HCT116 (cell line): ENCODE measurements at regions not wholly inside any gene's neighbourhood (a gene's known extent, or its start where the extent isn't known, plus 50 kb on each side); places are given as distances from the start of the nearest gene placed in this dataset.

Experiments used
- ATAC-seq: fragments of 200-7000 bp; cut with Tn5 transposase; 2 replicates; pipeline ENCODE4 v1.9.1; 2020; ENCODE audit warnings: mild to moderate bottlenecking, moderate library complexity
- BruUV-seq: library from RNA; stranded (reverse); fragments of 400-500 nt; replicated peaks from 2 replicates; lab custom pipeline; 2021; lab: Mats Ljungman, UMichigan
- CTCF ChIA-PET: fragments of 300-600 bp; sonication (Branson Sonifier 250); formaldehyde crosslinking; loops from one replicate; lab custom pipeline; 2021; ENCODE audit warnings: antibody characterized with exemption; lab: Charles Lee
- POLR2A ChIA-PET: fragments of 300-600, 350-600 bp; sonication (Branson Sonifier 250); formaldehyde crosslinking; loops from one replicate; lab custom pipeline; 2021; ENCODE audit warnings: antibody characterized with exemption; lab: Charles Lee
- RAD21 ChIA-PET, 2 experiments: fragments of 300-600 bp; sonication (Branson Sonifier 250); formaldehyde crosslinking; loops; one replicate each; lab custom pipeline; 2023; ENCODE audit warnings: low total read pairs in 2 of 2; ENCODE audit not compliant: uncharacterized antibody in 2 of 2, unreplicated experiment in 2 of 2, low non-redundant PET in 1 of 2; lab: Charles Lee
- DNase-seq: peaks from one replicate; pipeline ENCODE4 v3.0.0-alpha.2; 2010; ENCODE audit warnings: low read depth, low spot score
- H2AFZ ChIP-seq: fragments of 200-600 bp; shearing (Covaris generic), sonication (generic); 2 replicates; pipeline ENCODE4 v1.6.1; 2017; ENCODE audit warnings: low read depth, mixed run types, mixed read lengths, antibody characterized with exemption, low read length; ENCODE audit not compliant: poor library complexity, severe bottlenecking
- H3K27ac ChIP-seq: 2 replicates; pipeline ENCODE4 v1.5.1; 2012; ENCODE audit warnings: low read depth, low read length
- H3K27me3 ChIP-seq: fragments of 200-600 bp; sonication (generic); 2 replicates; pipeline ENCODE4 v1.6.1; 2016; ENCODE audit warnings: mixed run types, low read length, mixed read lengths; ENCODE audit not compliant: insufficient read depth
- H3K36me3 ChIP-seq, 2 experiments: fragments of 200-500 bp in 1 of 2; fragments of 200-600 bp in 1 of 2; sonication (Bioruptor generic) in 1 of 2; sonication (generic) in 1 of 2; 2 replicates each; pipeline versions ENCODE4 v1.5.1 to v1.6.1; 2014 to 2016; ENCODE audit warnings: low read length in 2 of 2, inconsistent platforms in 1 of 2, mixed read lengths in 1 of 2, mixed run types in 1 of 2; ENCODE audit not compliant: insufficient read depth in 2 of 2, control insufficient read depth in 1 of 2
- H3K4me1 ChIP-seq, 2 experiments: fragments of 200-600 bp in 1 of 2; sonication (generic) in 1 of 2; 2 replicates each; pipeline versions ENCODE4 v1.5.1 to v1.6.1; 2012 to 2017; ENCODE audit warnings: low read length in 2 of 2, inconsistent platforms in 1 of 2, mild to moderate bottlenecking in 1 of 2, mixed read lengths in 1 of 2, mixed run types in 1 of 2, moderate library complexity in 1 of 2; ENCODE audit not compliant: insufficient read depth in 2 of 2, control insufficient read depth in 1 of 2
- H3K4me2 ChIP-seq: fragments of 200-600 bp; sonication (generic); 2 replicates; pipeline ENCODE4 v1.6.1; 2017; ENCODE audit warnings: mixed run types, low read length, mixed read lengths
- H3K4me3 ChIP-seq, 2 experiments: fragments of 200-600 bp in 1 of 2; sonication (generic) in 1 of 2; replicated peaks in 1 of 2; 2 replicates each; pipeline ENCODE4 v1.5.1; 2011 to 2016; ENCODE audit warnings: low read length in 2 of 2, control low read depth in 1 of 2, low read depth in 1 of 2, mild to moderate bottlenecking in 1 of 2, mixed read lengths in 1 of 2, mixed run types in 1 of 2
- H3K79me2 ChIP-seq: fragments of 200-600 bp; sonication (generic); 2 replicates; pipeline ENCODE4 v1.6.1; 2017; ENCODE audit warnings: mild to moderate bottlenecking, mixed run types, low read length, moderate library complexity, mixed read lengths; ENCODE audit not compliant: insufficient read depth
- H3K9ac ChIP-seq: fragments of 200-600 bp; sonication (generic); 2 replicates; pipeline ENCODE4 v1.6.1; 2016; ENCODE audit warnings: low read length, mixed read lengths
- H3K9me2 ChIP-seq: fragments of 200-600 bp; sonication (generic), shearing (Covaris generic); 2 replicates; pipeline ENCODE4 v1.6.1; 2017; ENCODE audit warnings: mixed run types, mild to moderate bottlenecking, moderate library complexity; ENCODE audit not compliant: insufficient read depth
- H3K9me3 ChIP-seq, 2 experiments: fragments of 200-500 bp in 1 of 2; fragments of 200-600 bp in 1 of 2; sonication (Bioruptor generic) in 1 of 2; sonication (generic) in 1 of 2; 2 replicates each; pipeline ENCODE4 v1.6.1; 2014 to 2017; ENCODE audit warnings: low read length in 2 of 2, mixed read lengths in 2 of 2, inconsistent platforms in 1 of 2, low read depth in 1 of 2, mild to moderate bottlenecking in 1 of 2, mixed run types in 1 of 2, moderate library complexity in 1 of 2; ENCODE audit not compliant: control insufficient read depth in 1 of 2, insufficient read depth in 1 of 2
- H4K20me1 ChIP-seq: fragments of 200-600 bp; sonication (generic), shearing (Covaris generic); 2 replicates; pipeline ENCODE4 v1.6.1; 2017; ENCODE audit warnings: mixed run types, mild to moderate bottlenecking, moderate library complexity; ENCODE audit not compliant: insufficient read depth
- CTCF ChIP-seq, 3 experiments: fragments of 200-600 bp in 1 of 3; sonication (generic) in 1 of 3; IDR thresholded peaks in 2 of 3; conservative IDR thresholded peaks in 1 of 3; 2 replicates each; pipeline ENCODE4 v1.5.1; 2012 to 2017; ENCODE audit warnings: low read depth in 2 of 3, low read length in 2 of 3, antibody characterized with exemption in 1 of 3, borderline replicate concordance in 1 of 3, control low read depth in 1 of 3, mild to moderate bottlenecking in 1 of 3, mixed read lengths in 1 of 3, mixed run types in 1 of 3, moderate library complexity in 1 of 3; ENCODE audit not compliant: insufficient read depth in 1 of 3
- EGR1 ChIP-seq: IDR thresholded peaks from 2 replicates; pipeline ENCODE4 v1.6.1; 2012; ENCODE audit warnings: low read depth
- EZH2phosphoT487 ChIP-seq: fragments of 200-600 bp; IDR thresholded peaks from 2 replicates; pipeline ENCODE4 v1.6.1; 2018; ENCODE audit warnings: antibody characterized with exemption, borderline replicate concordance
- FOSL1 ChIP-seq: IDR thresholded peaks from 2 replicates; pipeline ENCODE4 v1.6.1; 2012; ENCODE audit warnings: low read depth
- POLR2AphosphoS5 ChIP-seq: IDR thresholded peaks from 2 replicates; pipeline ENCODE4 v1.6.1; 2011; ENCODE audit warnings: mild to moderate bottlenecking, low read depth, low read length, moderate library complexity
- RAD21 ChIP-seq: IDR thresholded peaks from 2 replicates; pipeline ENCODE4 v1.6.1; 2012; ENCODE audit warnings: low read depth, mild to moderate bottlenecking
- REST ChIP-seq: IDR thresholded peaks from 2 replicates; pipeline ENCODE4 v1.6.1; 2012; ENCODE audit warnings: low read depth
- SIN3A ChIP-seq: IDR thresholded peaks from 2 replicates; pipeline ENCODE4 v1.6.1; 2012; ENCODE audit warnings: low read depth
- SP1 ChIP-seq: IDR thresholded peaks from 2 replicates; pipeline ENCODE4 v1.6.1; 2012; ENCODE audit warnings: low read depth
- ZNF274 ChIP-seq: fragments of 200-500 bp; sonication (Bioruptor generic); IDR thresholded peaks from 2 replicates; pipeline ENCODE4 v1.6.1; 2014; ENCODE audit warnings: mild to moderate bottlenecking, low read depth, low read length, inconsistent platforms
- intact Hi-C: fragments of 100-400 bp; cut with micrococcal nuclease; formaldehyde crosslinking; loops from 2 replicates; pipeline ENCODE4 v1.10.0; 2022
- TF ChIP-seq, protein P1 (sequence below): IDR thresholded peaks from 2 replicates; pipeline ENCODE4 v1.6.1; 2012

GRCh38 chr2:176844461-176844860 is 368.1 kb upstream of the HNRNPA3 start:
- ChIA-PET RAD21 (no interaction called here), POLR2A (no interaction called here), CTCF (interaction anchor here (0.6 kb wide), 1 partner anchor 14 kb away, joined by 3 read pairs; no protein-coding TSS in a partner anchor)
- no peak for ATAC-seq
- BruUV-seq: no TSS peak
- no peaks in the 10 kb centered on the region for H3K4me1 ChIP-seq
- no peak for TF ChIP-seq RAD21
- no peak for TF ChIP-seq SIN3A
- TF ChIP-seq ZNF274: no peak
- TF ChIP-seq FOSL1: no peak
- TF ChIP-seq REST: no peak
- no peak for TF ChIP-seq SP1
- no peak for TF ChIP-seq EZH2phosphoT487
- no peak overlapping the region for H2AFZ ChIP-seq
- H3K4me3 ChIP-seq: no peak overlapping the region
- no peaks in the 10 kb centered on the region for H4K20me1 ChIP-seq
- peaks cover 40% of the 10 kb centered on the region for H3K27me3 ChIP-seq
- no peak overlapping the region for H3K9ac ChIP-seq
- no peak overlapping the region for H3K27ac ChIP-seq
- no peaks in the 10 kb centered on the region for H3K9me2 ChIP-seq
- H3K9me3 ChIP-seq: no peaks in the 10 kb centered on the region
- no peak overlapping the region for H3K4me2 ChIP-seq
- intact Hi-C loops: no loop called here
- H3K79me2 ChIP-seq: no peaks in the 10 kb centered on the region
- no peaks in the 10 kb centered on the region for H3K36me3 ChIP-seq
- DNase-seq: no peak

GRCh38 chr2:176845718-176846117 is 366.9 kb upstream of the HNRNPA3 start:
- H3K9ac ChIP-seq: no peak overlapping the region
- H3K27me3 ChIP-seq: peaks cover 45% of the 10 kb centered on the region
- H3K4me1 ChIP-seq: no peaks in the 10 kb centered on the region
- ATAC-seq (no peak), DNase-seq (no peak)
- H3K79me2 ChIP-seq: no peaks in the 10 kb centered on the region
- RAD21 ChIA-PET: no interaction called here
- H3K36me3 ChIP-seq: no peaks in the 10 kb centered on the region
- H2AFZ ChIP-seq: no peak overlapping the region
- H3K9me3 ChIP-seq: no peaks in the 10 kb centered on the region
- no peaks in the 10 kb centered on the region for H3K9me2 ChIP-seq
- POLR2A ChIA-PET: no interaction called here
- BruUV-seq: no TSS peak
- no peaks in the 10 kb centered on the region for H4K20me1 ChIP-seq
- CTCF ChIA-PET: no interaction called here
- no peak overlapping the region for H3K4me3 ChIP-seq
- no peak overlapping the region for H3K27ac ChIP-seq
- intact Hi-C loops: no loop called here
- H3K4me2 ChIP-seq: no peak overlapping the region
- TF ChIP-seq, protein P1, sequence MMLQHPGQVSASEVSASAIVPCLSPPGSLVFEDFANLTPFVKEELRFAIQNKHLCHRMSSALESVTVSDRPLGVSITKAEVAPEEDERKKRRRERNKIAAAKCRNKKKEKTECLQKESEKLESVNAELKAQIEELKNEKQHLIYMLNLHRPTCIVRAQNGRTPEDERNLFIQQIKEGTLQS: no peak
- TF ChIP-seq RAD21 (no peak), CTCF (IDR thresholded peaks at IDR 0.05 in 2 of 3, conservative IDR thresholded peaks at IDR 0.05 in 1 of 3; ENCODE audit: borderline replicate concordance in 1 of 3, insufficient read depth in 1 of 3, low read depth in 2 of 3, low read length in 2 of 3) (no peak), POLR2AphosphoS5 (no peak), FOSL1 (no peak), SIN3A (no peak), EGR1 (no peak), REST (no peak)
